ENCODE measurements at regions not wholly inside any gene's neighbourhood (a gene's known extent, or its start where the extent isn't known, plus 50 kb on each side); places are given as distances from the start of the nearest gene placed in this dataset.

DNA sequence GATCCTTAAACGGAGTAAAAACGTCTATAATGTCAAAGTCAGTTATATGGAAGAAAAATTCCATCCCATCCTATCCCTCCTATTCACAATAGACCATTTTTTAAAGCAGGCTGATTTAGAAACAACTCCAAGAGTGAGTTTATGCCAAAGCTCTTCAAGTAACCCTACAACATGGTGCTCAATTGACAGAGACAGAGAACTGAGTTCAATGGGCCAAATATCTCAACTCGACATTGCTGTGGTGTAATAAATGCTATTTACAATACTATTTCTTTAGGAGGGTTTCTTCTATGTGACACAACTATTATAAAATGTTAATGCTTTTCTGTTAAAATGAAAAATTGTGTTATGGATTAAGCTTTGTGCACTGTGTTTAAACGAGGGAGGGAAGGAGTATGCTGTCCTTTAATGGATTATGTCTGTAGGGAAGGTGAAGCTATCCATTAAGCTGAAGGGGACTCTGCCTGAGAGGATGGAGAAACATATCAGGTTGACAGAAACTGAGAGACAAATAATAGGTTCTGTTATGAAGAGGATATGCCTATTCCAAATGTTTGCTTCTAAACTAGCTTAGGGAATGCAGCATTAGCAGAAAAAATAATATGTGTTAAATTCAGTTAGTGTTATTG is 362.5 kb upstream of the CHRM3 start:
- Histone ChIP-seq H3K9ac (ENCODE audit: insufficient read depth, low read depth, low read length) (no peak overlapping the region), H2AFZ (ENCODE audit: low read length) (no peak overlapping the region), H3K27ac (ENCODE audit: extremely low read length, insufficient read depth, low read length) (no peak overlapping the region), H3K36me3 (replicated peaks in 1 of 2; ENCODE audit: control insufficient read depth in 1 of 2, insufficient read depth in 2 of 2, low read length in 2 of 2) (no peaks in the 10 kb centered on the region), H3K9me3 (ENCODE audit: low read length) (peaks cover 88% of the 10 kb centered on the region), H3K27me3 (ENCODE audit: control insufficient read depth in 1 of 2, insufficient read depth in 2 of 2, low read length in 2 of 2) (no peaks in the 10 kb centered on the region), H3K4me2 (ENCODE audit: low read depth, low read length) (no peak overlapping the region), H3K4me3 (replicated peaks in 1 of 3; ENCODE audit: insufficient read depth in 1 of 3, low read depth in 2 of 3, low read length in 3 of 3) (no peak overlapping the region), H3K79me2 (ENCODE audit: insufficient read depth, low read length) (no peaks in the 10 kb centered on the region), H4K20me1 (ENCODE audit: insufficient read depth, low read length) (no peaks in the 10 kb centered on the region), H3K4me1 (ENCODE audit: insufficient read depth, low read length) (no peaks in the 10 kb centered on the region)
- CTCF ChIA-PET (ENCODE audit: low intra/inter-chr PET ratio, low total read pairs), result no interaction called here
- FAIRE-seq (no peak), DNase-seq (ENCODE audit: low spot score) (no peak), ATAC-seq (no peak)
- intact Hi-C loops (cut with micrococcal nuclease; ENCODE audit: unreplicated experiment) (no loop called here), in situ Hi-C loops (cut with HindIII; ENCODE audit: extremely low pct_ligation_motif_present, low pct_unique_long_range_greater_than_20kb) (no loop called here)
- 2% methylated on average over 4 of the region's 4 CpGs for WGBS (ENCODE audit: low lambda C conversion rate)
- BruUV-seq (replicated peaks), result no TSS peak
- POLR2A ChIA-PET, result no interaction called here
- TF ChIP-seq, protein P1, sequence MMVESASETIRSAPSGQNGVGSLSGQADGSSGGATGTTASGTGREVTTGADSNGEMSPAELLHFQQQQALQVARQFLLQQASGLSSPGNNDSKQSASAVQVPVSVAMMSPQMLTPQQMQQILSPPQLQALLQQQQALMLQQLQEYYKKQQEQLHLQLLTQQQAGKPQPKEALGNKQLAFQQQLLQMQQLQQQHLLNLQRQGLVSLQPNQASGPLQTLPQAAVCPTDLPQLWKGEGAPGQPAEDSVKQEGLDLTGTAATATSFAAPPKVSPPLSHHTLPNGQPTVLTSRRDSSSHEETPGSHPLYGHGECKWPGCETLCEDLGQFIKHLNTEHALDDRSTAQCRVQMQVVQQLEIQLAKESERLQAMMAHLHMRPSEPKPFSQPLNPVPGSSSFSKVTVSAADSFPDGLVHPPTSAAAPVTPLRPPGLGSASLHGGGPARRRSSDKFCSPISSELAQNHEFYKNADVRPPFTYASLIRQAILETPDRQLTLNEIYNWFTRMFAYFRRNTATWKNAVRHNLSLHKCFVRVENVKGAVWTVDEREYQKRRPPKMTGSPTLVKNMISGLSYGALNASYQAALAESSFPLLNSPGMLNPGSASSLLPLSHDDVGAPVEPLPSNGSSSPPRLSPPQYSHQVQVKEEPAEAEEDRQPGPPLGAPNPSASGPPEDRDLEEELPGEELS (CRISPR knock-in tag; IDR thresholded peaks at IDR 0.05), result no peak
- TF ChIP-seq ZBTB42 (CRISPR knock-in tag; IDR thresholded peaks at IDR 0.05) (no peak), ZNF598 (CRISPR knock-in tag; IDR thresholded peaks at IDR 0.05; ENCODE audit: borderline replicate concordance) (no peak), SOX6 (IDR thresholded peaks at IDR 0.05) (no peak), SOX6 (CRISPR knock-in tag; IDR thresholded peaks at IDR 0.05) (no peak), HIVEP1 (CRISPR knock-in tag; IDR thresholded peaks at IDR 0.05) (no peak), HOXA9 (CRISPR knock-in tag; IDR thresholded peaks at IDR 0.05; ENCODE audit: borderline replicate concordance) (no peak), ZC3H4 (CRISPR knock-in tag; IDR thresholded peaks at IDR 0.05; ENCODE audit: borderline replicate concordance) (no peak), GATAD2A (CRISPR knock-in tag; IDR thresholded peaks at IDR 0.05) (no peak), ZNF75D (CRISPR knock-in tag; IDR thresholded peaks at IDR 0.05; ENCODE audit: borderline replicate concordance) (no peak), KDM2A (CRISPR knock-in tag; IDR thresholded peaks at IDR 0.05; ENCODE audit: borderline replicate concordance, low read depth) (no peak)
- TF ChIP-seq, protein P2, sequence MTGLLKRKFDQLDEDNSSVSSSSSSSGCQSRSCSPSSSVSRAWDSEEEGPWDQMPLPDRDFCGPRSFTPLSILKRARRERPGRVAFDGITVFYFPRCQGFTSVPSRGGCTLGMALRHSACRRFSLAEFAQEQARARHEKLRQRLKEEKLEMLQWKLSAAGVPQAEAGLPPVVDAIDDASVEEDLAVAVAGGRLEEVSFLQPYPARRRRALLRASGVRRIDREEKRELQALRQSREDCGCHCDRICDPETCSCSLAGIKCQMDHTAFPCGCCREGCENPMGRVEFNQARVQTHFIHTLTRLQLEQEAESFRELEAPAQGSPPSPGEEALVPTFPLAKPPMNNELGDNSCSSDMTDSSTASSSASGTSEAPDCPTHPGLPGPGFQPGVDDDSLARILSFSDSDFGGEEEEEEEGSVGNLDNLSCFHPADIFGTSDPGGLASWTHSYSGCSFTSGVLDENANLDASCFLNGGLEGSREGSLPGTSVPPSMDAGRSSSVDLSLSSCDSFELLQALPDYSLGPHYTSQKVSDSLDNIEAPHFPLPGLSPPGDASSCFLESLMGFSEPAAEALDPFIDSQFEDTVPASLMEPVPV (CRISPR knock-in tag; IDR thresholded peaks at IDR 0.05), result no peak
- TF ChIP-seq, protein P3, sequence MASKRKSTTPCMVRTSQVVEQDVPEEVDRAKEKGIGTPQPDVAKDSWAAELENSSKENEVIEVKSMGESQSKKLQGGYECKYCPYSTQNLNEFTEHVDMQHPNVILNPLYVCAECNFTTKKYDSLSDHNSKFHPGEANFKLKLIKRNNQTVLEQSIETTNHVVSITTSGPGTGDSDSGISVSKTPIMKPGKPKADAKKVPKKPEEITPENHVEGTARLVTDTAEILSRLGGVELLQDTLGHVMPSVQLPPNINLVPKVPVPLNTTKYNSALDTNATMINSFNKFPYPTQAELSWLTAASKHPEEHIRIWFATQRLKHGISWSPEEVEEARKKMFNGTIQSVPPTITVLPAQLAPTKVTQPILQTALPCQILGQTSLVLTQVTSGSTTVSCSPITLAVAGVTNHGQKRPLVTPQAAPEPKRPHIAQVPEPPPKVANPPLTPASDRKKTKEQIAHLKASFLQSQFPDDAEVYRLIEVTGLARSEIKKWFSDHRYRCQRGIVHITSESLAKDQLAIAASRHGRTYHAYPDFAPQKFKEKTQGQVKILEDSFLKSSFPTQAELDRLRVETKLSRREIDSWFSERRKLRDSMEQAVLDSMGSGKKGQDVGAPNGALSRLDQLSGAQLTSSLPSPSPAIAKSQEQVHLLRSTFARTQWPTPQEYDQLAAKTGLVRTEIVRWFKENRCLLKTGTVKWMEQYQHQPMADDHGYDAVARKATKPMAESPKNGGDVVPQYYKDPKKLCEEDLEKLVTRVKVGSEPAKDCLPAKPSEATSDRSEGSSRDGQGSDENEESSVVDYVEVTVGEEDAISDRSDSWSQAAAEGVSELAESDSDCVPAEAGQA (IDR thresholded peaks at IDR 0.05; ENCODE audit: low read depth), result no peak
- TF ChIP-seq, protein P3 (CRISPR knock-in tag; IDR thresholded peaks at IDR 0.05; ENCODE audit: borderline replicate concordance), result no peak
